Retinal pigment epithelial cell (primary cell): ENCODE measurements at regions not wholly inside any gene's neighbourhood (a gene's known extent, or its start where the extent isn't known, plus 50 kb on each side); places are given as distances from the start of the nearest gene placed in this dataset.

ENCODE experiments used
- DNase-seq: peaks from one replicate; pipeline ENCODE4 v3.0.0-alpha.2; 2010; ENCODE audit warnings: low read depth
- H3K4me3 ChIP-seq: 2 replicates; pipeline ENCODE4 v1.5.1; 2011; ENCODE audit warnings: mild to moderate bottlenecking, low read length, control low read depth, moderate library complexity
- TF ChIP-seq, protein P1 (sequence below): conservative IDR thresholded peaks from 2 replicates; pipeline ENCODE4 v1.5.1; 2011; ENCODE audit warnings: low read depth, low read length, control low read depth, inconsistent platforms

DNA sequence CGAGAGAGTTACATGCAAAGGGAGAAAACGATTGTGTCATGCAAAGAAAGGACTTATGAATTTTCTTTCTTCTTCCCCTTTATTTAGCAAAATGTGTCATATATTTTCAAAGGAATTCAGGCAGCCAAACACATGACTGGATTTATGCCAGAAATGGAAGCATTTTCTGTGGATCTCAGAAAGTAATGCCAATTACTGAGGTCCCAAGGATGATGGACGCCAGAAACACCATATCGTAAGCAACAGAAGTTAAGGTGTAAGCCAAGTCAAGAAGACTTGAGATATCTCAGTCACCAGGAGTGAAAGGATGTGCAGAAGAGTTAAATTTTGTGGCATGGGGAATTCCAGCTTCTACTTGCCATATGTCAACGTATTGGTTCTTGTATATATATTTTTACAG, 255.1 kb downstream of the GBA3 start:
- TF ChIP-seq, protein P1, sequence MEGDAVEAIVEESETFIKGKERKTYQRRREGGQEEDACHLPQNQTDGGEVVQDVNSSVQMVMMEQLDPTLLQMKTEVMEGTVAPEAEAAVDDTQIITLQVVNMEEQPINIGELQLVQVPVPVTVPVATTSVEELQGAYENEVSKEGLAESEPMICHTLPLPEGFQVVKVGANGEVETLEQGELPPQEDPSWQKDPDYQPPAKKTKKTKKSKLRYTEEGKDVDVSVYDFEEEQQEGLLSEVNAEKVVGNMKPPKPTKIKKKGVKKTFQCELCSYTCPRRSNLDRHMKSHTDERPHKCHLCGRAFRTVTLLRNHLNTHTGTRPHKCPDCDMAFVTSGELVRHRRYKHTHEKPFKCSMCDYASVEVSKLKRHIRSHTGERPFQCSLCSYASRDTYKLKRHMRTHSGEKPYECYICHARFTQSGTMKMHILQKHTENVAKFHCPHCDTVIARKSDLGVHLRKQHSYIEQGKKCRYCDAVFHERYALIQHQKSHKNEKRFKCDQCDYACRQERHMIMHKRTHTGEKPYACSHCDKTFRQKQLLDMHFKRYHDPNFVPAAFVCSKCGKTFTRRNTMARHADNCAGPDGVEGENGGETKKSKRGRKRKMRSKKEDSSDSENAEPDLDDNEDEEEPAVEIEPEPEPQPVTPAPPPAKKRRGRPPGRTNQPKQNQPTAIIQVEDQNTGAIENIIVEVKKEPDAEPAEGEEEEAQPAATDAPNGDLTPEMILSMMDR: no peak
- H3K4me3 ChIP-seq: no peak overlapping the region
- no peak for DNase-seq

DNA sequence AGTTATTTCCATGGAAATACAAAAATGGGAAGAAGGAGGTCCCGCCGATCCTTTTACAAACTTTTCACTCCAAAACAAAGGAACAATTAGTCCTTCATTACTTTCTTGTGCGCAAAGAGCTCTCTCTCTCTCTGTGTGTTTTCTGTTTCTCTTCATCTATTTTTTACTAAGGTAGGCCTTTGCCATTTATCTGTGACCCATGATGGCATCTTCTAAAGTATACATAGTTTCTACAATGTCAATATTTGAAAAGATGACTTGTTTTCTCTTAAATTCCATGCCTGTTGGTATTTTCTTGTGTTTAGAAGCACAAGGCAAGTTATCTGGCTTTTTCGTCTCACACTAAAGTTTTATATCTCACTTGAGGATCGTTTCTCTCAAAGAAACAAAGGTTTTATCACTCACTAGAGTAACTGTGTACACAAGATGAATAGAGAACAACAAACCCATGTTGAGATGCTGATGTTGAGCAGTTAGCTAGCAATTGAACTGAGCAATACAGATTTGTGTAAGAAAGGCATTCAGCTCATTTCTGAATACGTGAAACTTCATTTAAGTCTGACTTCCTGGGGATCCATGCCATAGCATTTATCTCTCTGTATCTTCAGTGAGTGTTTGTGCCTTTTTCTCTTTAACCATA, 250.3 kb downstream of the GBA3 start:
- H3K4me3 ChIP-seq: no peak overlapping the region
- DNase-seq: no peak
- TF ChIP-seq, protein P1: no peak

DNA sequence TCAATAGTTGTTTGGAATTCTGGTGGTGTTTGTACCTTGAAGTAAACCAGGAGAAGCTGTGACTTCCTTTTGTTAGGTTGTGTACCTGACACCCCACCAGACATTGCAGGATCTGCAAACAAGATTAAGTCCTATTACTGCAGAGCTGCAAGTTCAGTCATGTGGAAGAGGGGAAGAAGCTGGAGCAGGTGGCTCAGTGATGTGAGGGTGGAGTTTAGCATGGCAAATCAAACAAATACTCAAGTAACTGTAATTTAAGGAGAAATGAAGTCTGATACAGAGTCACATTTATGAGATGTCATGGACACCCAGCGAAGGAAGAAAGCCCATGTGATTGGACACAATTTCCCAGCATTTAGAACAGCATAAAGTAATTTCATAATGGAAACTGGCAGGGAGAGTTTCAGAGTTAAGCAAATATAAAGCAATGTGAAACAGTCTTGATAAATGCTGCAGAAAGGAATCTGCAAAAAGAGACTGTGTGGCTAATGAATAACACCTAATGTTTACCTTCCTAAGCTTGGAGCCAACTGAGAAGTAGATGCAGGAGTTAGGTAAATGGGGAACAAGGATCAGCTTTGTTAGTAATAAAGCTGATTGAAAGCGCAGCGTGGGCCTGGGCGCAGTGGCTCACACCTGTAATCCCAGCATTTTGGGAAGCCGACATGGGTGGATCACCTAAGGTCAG, 249.1 kb downstream of the GBA3 start:
- no peak for DNase-seq
- no peak overlapping the region for H3K4me3 ChIP-seq

DNA sequence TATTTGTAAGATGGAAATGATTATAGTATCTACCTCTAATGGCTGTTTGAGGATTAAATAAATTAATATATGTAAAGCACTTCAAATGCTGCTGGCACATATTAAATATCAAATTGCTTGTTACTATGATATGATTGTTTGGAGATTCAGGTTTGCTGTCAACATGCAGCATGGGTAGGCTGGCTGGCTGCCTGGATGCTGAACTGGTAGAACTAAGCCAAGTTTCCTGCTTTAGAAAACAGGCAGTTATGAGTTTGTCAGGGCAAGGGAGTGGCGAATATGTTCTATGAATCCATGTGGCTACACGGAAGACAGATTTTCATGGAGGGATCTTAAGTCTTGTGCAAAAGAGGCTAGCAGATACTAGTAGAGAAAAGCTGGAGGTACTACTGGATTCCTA, 239.6 kb downstream of the GBA3 start:
- TF ChIP-seq, protein P1: no peak
- DNase-seq: no peak
- H3K4me3 ChIP-seq: no peak overlapping the region

More for the DNA sequence above, 249.1 kb downstream of the GBA3 start:
- TF ChIP-seq, protein P1: no peak

DNA sequence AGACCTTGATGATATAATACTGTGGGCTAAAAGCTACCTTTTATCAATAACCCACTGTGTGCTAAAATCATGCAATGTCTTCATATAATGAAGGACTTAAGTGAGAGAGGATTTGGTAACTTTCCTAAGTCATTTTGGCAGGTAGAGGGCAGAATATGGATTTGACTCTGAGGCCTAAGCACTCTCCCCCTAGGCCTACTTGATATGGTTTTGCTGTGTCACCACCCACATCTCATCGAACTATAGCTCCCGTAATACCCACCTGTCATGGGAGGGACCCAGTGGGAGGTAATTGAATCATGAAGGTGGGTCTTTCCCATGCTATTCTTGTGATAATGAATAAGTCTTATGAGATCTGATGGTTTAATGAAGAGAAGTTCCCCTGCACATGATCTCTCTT, 229.7 kb downstream of the GBA3 start:
- TF ChIP-seq, protein P1: no peak
- no peak for DNase-seq
- H3K4me3 ChIP-seq: no peak overlapping the region

DNA sequence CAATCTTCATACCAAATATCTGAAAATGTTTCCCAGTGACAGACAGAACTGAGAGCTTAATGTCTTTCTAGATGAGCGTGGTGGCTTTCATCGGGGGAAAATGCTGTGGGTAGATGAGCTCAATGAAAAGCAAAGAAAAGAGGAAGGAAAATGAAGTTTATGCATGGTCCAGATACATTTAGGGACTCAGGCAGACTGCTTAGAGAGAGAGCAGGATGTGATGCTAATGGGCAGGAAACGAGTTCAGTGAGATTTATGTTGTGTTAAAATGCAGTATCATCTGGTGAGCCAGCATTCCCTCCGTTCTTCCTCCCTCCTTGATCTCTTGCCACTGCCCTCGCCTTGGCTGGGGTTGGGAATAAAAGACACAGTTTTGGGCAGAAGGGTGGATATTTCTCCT, 229.2 kb downstream of the GBA3 start:
- no peak overlapping the region for H3K4me3 ChIP-seq
- DNase-seq: no peak
- TF ChIP-seq, protein P1: no peak

DNA sequence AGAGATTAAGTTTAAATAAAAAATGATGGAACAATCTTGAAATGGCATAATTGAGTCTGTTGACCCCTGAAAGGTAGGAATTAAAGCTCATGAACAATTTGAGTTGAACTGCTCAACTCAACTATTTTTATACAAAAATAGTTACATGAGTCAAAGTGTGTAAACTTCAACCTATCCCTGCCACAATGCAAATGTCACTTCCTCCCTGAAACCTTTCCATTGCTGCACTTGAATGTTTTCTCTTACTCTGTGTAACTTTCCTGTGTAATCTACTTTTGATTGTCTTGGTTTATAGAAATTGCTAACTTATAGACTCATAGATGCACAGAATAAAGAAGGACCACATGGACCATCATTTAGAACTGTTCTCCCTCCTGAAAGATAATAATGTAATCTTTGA, 218.5 kb downstream of the GBA3 start:
- TF ChIP-seq, protein P1: no peak
- H3K4me3 ChIP-seq: no peak overlapping the region
- no peak for DNase-seq
